Activated CD8-positive, alpha-beta memory T cell treated with anti-CD3 and anti-CD28 coated beads for 48 hours (primary cell): ENCODE measurements at regions not wholly inside any gene's neighbourhood (a gene's known extent, or its start where the extent isn't known, plus 50 kb on each side); places are given as distances from the start of the nearest gene placed in this dataset.
"Not testable (repeated sequence)": the region's sequence is repeated elsewhere in the genome, so short reads cannot be mapped to it uniquely, and the experiment has no call there.

Experiments
- DNase-seq, 3 experiments: peaks; one replicate each; pipeline ENCODE4 v3.0.0-alpha.2; 2020; ENCODE audit warnings: low read depth in 2 of 3, low spot score in 2 of 3

DNA sequence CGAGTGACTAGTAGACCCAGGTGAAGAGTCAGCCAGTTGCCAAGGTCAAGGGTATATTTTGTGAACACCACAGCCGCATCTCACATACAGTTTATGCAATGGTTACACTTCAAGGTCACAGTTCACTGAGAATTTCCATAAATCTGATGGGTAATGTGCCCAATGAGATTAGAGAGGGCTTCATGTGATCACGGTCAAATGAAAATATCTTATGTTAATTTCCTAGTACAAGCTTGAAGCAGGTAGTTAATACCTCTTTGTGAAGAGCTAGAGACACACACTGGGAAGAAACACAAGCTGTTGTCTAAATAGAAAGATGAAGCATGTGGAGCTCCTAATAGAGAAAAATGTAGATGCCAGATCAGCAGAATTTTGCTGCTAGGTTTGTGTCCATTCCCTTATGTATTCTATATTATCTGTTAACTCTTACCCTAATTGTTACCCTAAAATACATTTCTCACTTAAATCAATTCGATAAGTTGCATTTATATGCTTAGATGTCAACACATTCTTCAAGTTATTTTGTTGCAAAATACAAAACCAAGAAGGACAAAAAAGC lies 136.0 kb downstream of the NR2F2 start:
- no peak for DNase-seq

DNA sequence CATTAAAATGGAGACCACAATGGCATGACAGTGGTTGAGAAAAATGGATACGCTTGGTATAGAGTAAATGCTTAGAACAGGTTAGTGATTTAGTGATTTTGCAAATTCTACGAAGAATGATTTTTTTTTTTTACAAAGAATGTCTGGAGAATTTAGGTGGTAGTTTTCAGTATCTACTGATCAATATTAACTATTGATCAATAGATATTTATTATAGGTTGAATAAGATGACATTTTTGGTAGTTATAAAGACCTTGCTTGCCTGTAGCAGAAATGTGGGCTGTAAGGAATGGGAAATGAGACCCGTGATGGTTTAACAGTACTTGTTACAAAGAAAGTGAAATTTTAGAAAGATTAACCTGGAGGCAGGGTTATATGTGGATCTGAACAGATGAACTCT lies 137.5 kb downstream of the NR2F2 start:
- no peak for DNase-seq

DNA sequence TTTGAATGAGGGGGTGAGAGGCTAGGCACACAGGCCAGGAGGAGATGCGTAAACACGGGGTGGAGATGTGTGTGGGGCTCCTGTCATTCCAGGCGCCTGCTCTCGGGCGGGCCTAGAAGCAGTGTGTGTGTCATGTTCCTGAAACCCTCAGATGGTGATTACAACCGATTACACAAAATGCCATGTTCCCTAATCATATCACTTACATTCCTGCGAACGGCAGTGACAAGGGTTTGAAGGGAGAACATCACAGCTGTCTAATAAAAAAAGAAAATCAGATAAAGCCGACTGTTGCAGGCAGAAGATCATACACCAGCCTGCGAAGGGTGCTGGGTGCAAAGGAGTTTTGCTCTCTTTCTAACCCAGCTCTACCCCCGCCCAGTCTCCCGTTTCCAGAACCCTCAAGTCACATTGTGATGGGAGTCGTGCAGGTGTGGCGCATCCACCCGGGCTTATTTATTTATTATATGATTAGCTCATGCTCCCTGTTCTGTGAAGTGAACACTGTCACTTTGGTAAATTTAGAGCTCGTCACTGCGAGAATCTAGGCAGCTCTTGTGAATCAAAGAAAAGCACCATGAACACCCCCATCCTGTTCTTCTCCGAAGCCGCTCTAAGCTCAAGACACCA lies 140.3 kb downstream of the NR2F2 start:
- no peak for DNase-seq

DNA sequence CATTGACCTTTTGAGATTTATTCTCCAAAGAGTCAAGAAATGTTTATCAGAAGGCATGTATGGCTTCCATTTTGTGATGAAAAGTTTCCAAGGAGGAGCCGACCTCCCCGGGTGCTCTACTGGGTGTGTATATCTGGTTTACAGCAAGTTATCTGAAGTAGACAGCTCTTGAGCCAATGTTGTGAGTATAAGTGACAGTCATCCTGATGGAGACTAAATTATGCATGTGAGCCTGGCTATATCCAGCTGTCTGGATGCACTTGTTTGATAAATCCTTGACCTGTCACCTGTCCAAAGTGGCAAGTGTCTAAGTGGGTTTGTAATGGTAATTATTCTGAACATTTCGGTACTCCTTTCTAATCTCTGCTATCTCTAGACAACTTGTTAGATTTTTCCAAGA lies 142.2 kb downstream of the NR2F2 start:
- no peak for DNase-seq

DNA sequence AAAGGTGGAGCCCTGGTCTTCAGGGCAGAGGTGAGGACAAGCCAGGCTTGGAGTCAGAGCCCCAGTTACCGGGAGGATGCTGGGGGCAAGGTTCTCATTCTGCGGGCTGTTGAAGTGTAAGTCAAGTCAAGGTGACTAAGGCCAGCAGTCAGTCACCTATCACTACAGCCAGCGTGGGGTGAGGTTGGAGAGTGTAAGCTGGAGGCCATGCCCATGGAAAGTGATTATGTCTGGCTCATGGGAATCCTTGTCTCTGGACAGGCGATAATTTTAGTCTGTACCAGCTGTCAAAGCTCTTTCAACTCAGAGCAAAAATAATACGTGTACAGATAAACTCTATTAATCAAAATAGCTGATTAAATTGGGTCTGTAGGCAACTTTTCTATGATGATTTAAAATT lies 143.1 kb downstream of the NR2F2 start:
- DNase-seq: no peak

DNA sequence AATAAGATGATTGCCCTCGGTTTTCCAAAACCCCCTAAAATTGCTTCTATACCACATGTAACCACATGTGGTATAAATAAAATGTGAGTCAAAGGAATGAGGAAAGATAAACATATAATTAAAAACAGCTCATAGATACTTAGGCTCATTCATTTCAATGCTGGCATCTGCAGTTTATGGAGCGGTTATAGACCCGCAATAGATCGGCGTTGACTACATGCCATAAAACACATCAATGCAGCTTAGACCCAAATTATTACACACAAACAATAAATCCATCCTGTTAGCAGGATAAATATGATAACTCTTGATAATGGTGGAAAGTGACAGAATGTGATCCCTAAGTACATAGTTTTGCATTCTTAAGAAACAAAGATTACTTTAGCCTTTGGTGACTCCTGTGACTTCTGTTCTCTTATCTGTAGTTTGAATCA lies 143.7 kb downstream of the NR2F2 start:
- no peak for DNase-seq

DNA sequence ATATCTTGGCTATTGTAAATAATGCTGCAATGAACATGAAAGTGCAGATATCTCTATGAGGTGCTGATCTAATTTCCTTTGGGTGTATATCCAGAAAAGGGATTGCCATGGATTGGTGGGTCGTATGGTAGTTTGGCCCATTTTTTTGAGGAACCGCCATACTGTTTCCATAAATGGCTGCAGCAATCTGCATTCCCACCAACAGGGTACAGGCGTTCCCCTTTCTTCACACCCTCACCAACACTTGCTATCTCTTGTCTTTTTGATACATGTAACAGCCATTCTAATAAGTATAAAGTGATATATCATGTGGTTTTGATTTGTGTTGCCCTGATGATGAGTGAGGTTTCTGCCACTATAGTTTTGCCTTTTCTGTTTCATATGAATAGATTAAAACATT lies 146.7 kb downstream of the NR2F2 start:
- no peak for DNase-seq

DNA sequence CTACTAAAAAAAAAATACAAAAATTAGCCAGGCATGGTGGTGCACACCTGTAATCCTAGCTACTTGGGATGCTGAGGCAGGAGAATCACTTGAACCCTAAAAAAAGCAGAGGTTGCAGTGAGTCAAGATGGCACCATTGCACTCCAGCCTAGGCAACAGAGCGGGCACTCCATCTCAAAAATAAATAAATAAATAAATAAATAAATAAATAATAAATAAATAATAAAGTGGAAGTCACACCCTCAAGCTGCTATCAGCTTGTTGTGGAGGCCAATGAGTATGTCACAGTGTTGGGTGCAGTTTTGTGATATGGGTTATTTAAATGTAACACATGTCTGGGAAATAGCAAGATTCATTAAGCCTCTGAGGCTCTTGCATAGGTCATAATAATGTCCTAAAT lies 153.9 kb downstream of the NR2F2 start:
- DNase-seq: not testable (repeated sequence)

DNA sequence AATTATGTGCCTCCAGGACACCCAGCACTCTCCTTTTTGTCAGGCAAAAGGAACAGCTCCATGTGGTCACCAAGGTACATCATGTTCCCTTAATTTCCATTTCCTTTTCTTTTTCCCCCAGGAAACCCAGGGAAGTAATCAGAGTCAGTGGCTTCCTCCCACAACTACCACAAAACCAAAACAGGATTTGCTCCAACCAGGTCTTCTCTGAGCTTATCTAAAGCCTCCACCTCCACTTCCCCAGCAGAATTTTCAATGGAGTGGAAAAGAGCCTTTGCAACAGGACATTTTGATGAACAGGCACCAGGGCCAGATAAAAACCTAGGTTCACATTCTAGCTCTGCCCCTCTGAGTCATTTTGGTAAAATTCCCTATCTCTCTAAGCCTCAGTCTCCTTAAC lies 154.3 kb downstream of the NR2F2 start:
- no peak for DNase-seq

DNA sequence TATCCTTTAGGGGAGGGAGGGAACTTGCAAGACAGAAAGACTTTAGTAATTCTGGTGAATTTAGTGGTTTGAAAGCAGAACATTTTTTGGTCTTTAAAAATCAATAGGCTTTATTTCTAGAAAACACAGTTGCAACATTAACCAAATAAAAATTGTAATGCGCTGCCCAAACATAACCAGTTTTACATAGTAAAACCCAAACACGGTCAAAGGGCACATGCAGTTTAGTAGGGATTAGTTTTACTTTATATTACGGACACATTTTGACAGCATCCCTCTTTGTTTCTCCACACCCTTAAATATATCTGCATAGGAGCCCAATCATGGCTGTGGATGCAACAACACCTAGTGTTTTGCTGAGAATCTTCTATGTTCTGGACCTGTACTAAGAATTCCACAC lies 156.7 kb downstream of the NR2F2 start:
- no peak for DNase-seq

DNA sequence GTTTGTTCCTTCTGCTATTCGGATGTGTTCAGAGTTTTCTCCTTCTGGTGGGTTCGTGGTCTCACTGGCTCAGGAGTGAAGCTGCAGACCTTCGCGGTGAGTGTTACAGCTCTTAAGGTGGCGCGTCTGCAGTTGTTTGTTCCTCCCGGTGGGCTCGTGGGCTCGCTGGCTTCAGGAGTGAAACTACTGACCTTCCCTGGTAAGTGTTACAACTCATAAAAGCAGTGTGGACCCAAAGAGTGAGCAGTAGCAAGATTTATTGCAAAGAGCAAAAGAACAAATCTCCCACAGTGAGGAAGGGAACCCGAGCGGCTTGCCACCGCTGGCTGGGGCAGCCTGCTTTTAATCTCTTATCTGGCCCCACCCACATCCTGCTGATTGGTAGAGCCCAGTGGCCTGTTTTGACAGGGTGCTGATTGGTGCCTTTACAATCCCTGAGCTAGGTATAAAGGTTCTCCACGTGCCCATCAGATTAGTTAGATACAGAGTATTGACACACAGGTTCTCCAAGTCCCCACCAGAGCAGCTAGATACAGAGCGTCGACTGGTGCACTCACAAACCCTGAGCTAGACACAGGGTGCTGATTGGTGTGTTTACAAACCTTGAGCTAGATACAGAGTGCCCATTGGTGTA lies 160.7 kb downstream of the NR2F2 start:
- not testable (repeated sequence) for DNase-seq

DNA sequence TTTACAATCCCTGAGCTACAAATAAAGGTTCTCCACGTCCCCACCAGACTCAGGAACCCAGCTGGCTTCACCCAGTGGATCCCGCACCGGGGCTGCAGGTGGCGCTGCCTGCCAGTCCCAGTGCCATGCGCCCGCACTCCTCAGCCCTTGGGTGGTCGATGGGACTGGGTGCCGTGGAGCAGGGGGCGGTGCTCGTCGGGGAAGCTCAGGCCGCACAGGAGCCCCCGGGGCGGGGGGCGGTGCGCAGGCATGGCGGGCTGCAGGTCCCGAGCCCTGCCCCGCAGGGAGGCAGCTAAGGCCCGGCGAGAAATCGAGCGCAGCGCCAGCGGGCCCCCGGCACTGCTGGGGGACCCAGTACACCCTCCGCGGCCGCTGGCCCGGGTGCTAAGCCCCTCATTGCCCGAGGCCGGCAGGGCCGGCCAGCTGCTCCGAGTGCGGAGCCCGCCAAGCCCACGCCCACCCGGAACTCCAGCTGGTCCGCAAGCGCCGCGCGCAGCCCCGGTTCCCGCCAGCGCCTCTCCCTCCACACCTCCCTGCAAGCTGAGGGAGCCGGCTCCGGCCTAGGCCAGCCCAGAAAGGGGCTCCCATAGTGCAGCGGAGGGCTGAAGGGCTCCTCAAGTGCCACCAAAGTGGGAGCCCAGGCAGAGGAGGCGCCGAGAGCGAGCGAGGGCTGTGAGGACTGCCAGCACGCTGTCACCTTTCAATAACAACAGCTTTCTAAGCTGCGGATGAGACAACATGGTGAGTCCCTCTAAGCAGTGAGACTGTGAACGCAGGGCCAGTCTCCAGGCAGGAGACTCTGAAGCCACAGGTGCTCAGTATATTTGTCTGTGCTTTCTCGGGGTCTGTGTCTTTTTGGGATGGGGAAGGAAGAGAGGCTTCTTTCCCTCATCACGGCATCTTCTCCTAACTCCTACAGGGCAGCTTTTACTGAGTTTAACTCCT lies 161.5 kb downstream of the NR2F2 start:
- DNase-seq: not testable (repeated sequence)

DNA sequence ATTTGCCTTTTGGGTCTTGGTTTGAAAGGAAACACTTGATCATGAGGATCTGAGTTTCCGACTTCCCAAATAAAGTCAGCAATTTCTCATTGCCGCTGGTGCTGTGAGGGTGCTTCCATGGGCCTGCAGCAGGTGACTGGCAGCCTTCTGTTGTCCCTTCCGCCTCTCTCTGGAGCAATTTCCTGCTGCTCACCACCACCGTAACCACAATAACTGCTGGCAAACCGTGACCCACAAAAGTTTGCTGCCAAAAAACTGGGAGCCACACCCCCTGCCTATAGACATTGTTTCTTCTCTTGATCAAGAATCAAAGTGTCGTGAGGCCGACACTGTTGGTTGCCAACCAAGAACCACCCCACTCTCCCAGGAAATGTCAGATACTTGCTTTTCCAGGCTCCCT lies 164.0 kb downstream of the NR2F2 start:
- DNase-seq: no peak

DNA sequence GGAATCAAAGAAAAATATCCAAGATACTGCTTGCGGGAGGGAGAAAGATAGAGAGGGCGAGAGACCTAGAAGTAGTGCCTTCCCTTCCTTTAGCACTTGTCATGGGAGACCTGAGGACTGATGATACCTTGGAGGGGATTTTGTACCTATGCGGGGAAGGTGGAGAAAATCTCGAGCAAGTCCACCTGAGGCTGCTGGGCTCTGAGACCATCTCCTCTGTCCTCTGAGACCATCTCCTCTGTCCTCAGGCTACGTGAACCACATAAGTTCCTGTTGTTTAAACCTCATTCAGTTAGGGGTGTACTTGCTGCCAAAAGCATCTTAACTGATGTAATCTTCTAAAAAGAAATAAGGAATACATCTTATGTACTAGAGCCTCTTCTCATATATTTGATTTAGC lies 164.9 kb downstream of the NR2F2 start:
- no peak for DNase-seq

DNA sequence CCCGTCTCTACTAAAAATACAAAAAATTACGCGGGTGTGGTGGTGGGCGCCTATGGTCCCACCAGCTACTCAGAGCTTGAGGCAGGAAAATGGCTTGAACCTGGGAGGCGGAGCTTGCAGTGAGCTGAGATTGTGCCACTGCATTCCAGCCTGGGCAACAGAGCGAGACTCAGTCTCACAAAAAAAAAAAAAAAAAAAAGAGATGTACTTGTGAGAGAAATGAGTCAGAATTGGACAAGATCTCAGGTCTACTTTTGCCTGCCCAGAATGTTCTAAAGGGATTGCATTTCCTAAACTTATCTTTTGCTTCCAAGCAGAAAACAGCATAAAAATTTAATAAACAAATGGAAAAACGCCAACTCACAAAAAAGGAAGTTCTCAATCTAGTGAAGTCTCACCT lies 167.5 kb downstream of the NR2F2 start:
- DNase-seq: no peak

DNA sequence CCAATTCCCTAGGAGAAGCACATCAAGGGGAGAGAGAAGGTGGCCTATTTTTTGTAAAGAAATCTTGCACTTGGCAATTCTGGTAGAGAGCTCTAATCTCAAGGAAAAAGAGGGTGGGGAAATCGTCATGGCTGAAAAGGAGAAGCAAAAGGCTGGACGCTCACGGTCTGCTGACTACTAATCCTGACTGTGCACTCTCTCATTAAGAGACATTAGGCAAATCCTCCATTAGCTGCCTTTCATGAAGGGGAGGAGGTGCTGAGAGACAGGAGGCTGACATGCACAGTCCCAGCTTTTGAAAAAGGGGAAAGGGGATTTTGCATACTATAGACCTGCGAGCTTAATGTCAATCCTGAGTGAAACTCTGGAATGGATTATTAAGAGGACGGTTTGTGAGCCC lies 170.0 kb downstream of the NR2F2 start:
- no peak for DNase-seq

DNA sequence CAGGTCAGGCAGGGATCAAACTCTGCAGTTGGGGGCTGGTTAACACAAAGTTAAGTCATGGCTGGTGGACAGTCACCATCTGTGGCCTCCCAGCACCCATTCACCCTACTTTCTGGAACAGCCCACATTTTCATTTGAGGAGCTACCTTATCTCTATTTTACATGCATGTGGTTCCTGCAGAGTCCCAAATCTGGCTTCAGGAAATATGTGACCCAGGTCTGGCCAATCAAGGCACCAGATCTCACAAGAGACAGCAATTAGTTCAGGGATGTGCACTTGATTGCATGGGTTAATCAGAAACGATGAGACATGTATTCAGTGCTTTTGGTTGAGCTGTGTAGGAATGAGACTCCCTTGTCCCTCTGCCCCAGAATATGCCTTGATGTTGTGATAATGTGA lies 170.9 kb downstream of the NR2F2 start:
- no peak for DNase-seq

DNA sequence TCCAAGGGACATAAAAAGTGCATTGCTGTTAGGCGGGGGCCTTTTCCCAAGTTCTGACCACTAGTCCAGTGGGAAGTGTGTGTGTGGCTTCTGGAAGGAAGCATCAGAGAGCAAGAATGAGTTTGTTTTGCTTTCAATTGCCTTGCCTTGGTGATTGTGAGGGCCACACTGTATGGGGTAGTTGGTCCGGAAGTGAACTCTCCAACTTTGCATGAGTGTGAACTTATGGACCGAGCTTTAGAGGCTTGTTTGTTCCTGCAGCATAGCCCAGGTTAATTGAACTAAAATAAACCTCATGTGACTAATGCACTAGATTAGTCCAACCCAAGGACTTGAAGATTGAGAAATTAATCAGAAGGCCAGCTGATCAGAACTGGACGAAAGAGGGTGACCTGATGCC lies 171.7 kb downstream of the NR2F2 start:
- DNase-seq: no peak

DNA sequence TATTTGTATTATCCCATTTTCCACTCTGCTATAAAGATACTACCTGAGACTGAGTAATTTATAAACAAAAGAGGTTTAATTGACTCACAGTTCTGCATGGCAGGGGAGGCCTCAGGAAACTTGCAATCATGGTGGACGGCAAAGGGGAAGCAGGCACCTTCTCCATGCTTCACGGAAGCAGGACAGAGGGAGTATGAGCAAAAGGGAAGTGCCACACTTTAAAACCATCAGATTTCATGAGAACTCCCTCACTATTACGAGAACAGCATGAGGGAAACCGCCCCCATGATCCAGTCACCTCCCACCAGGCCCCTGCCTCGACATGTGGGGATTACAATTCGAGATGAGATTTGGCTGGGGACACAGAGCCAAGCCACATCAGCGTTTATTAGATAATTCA lies 172.8 kb downstream of the NR2F2 start:
- DNase-seq: no peak

DNA sequence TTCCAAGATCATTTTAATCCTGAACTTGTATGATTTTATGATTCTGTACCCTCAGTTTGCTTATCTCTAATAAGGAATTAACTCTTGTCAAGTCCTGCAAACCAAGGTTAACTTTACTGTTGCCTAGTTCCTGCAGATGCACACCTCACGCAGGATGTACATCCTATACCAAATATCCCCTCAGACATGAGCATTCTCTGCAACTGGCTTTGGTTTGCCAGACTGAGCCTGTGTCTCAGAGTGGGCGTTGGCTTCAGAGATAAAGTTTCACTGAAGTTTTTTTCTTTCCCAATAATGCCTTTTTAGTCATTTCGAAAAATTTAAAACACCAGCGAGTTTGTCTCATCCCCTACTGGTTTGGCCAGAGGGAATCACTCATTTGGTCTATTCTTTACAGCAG lies 173.9 kb downstream of the NR2F2 start:
- DNase-seq: no peak

DNA sequence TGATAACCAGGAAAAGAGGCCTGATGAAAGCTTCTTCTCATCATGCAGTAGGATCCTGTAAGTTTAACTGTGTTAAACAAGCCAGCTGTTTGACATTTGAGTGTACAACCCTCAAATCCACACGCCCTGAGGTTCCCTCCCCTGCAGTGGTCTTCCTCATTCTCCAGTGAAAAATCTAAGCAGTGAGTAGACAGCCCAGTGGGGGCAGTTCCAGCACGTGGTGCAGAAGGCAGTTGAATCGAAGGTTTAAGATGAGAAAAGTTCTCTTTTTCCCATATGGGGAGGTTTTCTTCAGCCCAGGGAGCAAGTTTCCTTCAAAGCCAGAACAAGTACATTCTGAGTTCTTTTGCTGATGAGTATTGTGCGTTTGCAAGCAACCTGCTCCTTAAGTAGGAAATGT lies 174.5 kb downstream of the NR2F2 start:
- no peak for DNase-seq
